ENCODE measurements at regions not wholly inside any gene's neighbourhood (a gene's known extent, or its start where the extent isn't known, plus 50 kb on each side); places are given as distances from the start of the nearest gene placed in this dataset.
"Not testable (repeated sequence)": the region's sequence is repeated elsewhere in the genome, so short reads cannot be mapped to it uniquely, and the experiment has no call there.

- no peak for DNase-seq (ENCODE audit: low read depth)
- no peak for TF ChIP-seq CTCF (IDR thresholded peaks at IDR 0.05; ENCODE audit: low read depth, low read length, missing control alignments)
- H3K4me3 ChIP-seq (ENCODE audit: low read depth, low read length): no peak overlapping the region
Observed at GRCh38 chrX:19256986-19257385, 86.7 kb upstream of the PDHA1 start.

GRCh38 chrX:19261026-19261425 is 82.7 kb upstream of the PDHA1 start:
- H3K4me3 ChIP-seq (ENCODE audit: low read depth, low read length); DNase-seq (ENCODE audit: low read depth): not testable (repeated sequence)

- TF ChIP-seq CTCF (IDR thresholded peaks at IDR 0.05; ENCODE audit: low read depth, low read length, missing control alignments): no peak
- no peak for DNase-seq (ENCODE audit: low read depth)
- H3K4me3 ChIP-seq (ENCODE audit: low read depth, low read length): no peak overlapping the region
Observed at GRCh38 chrX:19270727-19271126, 73.0 kb upstream of the PDHA1 start.

- TF ChIP-seq CTCF (IDR thresholded peaks at IDR 0.05; ENCODE audit: low read depth, low read length, missing control alignments): no peak
- H3K4me3 ChIP-seq (ENCODE audit: low read depth, low read length): no peak overlapping the region
- no peak for DNase-seq (ENCODE audit: low read depth)
Observed at GRCh38 chrX:19272452-19272851, 71.3 kb upstream of the PDHA1 start.

GRCh38 chrX:19280636-19281035 is 63.1 kb upstream of the PDHA1 start:
- TF ChIP-seq CTCF (IDR thresholded peaks at IDR 0.05; ENCODE audit: low read depth, low read length, missing control alignments): no peak
- no peak for DNase-seq (ENCODE audit: low read depth)
- H3K4me3 ChIP-seq (ENCODE audit: low read depth, low read length): no peak overlapping the region

GRCh38 chrX:19281256-19281655 is 62.5 kb upstream of the PDHA1 start:
- H3K4me3 ChIP-seq (ENCODE audit: low read depth, low read length): no peak overlapping the region
- no peak for DNase-seq (ENCODE audit: low read depth)
- TF ChIP-seq CTCF (IDR thresholded peaks at IDR 0.05; ENCODE audit: low read depth, low read length, missing control alignments): no peak

- no peak for DNase-seq (ENCODE audit: low read depth)
- TF ChIP-seq CTCF (IDR thresholded peaks at IDR 0.05; ENCODE audit: low read depth, low read length, missing control alignments): no peak
- no peak overlapping the region for H3K4me3 ChIP-seq (ENCODE audit: low read depth, low read length)
Observed at GRCh38 chrX:19283597-19284339, 60.0 kb upstream of the PDHA1 start.

Data from GM12864 (cell line).